NCI-H1930 (cell line): ENCODE measurements at regions not wholly inside any gene's neighbourhood (a gene's known extent, or its start where the extent isn't known, plus 50 kb on each side); places are given as distances from the start of the nearest gene placed in this dataset.

Experiments
- DNase-seq, 2 experiments: peaks; one replicate each; lab custom pipeline; 2025; lab: John Stamatoyannopoulos, UW

DNA sequence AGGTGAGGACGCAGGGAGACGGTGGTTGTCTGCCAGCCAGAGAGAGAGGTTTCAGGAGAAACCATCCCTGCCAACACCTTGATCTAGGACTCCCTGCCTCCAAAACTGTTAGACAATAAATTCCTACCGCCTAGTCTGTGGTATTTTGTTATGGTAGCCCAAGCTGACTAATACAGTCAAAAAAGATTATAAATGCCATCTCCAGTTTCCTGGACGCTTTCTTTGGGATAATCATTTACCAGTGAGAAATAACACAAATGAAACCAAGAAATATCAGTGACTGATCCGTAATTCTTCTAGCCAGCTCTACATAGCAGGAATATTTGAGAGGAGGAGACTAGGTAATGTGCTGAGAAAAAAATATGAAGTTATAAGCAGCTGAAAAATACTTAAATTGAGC lies 707.8 kb upstream of the LMCD1 start:
- DNase-seq = no peak

DNA sequence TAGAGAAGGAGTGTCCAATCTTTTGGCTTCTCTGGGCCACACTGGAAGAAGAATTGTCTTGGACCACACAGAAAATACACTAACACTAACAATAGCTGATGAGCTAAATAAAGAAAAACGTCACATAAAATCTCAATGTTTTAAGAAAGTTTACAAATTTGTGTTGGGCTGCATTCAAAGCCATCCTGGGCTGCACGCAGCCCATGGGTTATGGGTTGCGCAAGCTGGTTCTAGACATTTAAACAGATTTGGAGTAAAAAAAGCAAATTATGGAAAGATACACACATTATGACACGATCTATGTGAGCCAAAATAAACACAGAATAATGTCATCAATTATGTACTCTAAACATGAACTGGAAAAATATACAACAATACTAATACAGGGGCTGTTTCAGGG lies 703.3 kb upstream of the LMCD1 start:
- no peak for DNase-seq

- no peak for DNase-seq
These were observed 701.4 kb upstream of the LMCD1 start for GRCh38 chr3:7800006-7800780.

DNA sequence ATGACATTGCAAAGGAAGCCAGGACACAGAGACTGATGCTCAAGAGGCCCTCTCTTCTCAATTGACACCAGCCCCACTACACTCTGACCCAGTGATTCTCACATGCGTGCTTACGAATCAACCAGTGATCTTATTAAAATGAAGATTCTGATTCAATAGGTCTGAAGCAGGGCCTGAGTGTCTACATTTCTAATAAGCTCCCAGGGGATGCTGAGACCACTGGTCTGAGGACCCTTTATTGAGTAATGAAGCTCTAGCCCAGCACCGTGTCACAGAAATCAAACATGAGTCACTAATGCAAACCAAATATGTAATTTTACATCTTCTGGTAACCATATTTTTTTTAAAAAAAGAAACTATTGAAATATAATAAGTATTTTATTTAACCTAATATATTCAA lies 689.1 kb upstream of the LMCD1 start:
- no peak for DNase-seq

DNA sequence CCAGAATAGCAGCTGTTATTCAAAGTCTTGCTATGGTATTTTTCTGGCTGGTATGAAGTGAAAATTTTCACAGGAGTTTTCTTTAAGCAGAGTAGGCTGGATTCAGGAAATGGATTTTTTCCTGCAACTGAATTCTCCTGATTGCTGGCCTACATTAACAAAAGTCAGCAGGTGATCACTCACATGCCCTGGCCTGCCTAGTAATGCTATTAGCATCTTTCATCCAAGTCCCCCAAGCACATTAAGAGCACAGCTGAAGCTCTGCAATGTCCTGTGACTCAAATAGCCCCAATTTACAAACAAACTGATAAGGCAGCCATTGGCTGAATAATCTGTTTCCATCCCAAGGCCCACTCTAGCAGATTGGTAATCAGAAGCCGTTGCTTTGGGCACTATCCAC lies 688.3 kb upstream of the LMCD1 start:
- no peak for DNase-seq

DNA sequence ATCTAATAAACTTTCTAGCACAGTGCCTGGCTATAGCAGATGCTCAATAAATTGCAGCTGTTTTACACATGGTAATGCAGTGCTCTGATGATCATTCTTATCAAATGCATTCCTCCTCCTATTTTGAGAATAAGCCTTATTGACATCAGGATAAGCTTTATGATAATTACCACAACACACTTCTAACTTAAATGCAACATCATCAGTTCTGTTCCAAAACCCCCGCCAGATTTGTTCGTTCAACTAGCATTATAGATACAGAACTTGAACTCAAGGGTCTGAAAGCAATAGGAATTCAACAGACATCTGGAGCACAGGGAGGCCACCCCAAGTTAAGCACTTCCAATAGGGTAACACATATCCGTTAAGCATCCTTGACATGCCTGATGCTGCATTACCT lies 684.4 kb upstream of the LMCD1 start:
- no peak for DNase-seq

GRCh38 chr3:7820969-7821368 lies 680.7 kb upstream of the LMCD1 start:
- DNase-seq = no peak

GRCh38 chr3:7821858-7822257 lies 679.8 kb upstream of the LMCD1 start:
- DNase-seq = no peak

GRCh38 chr3:7841451-7841850 lies 660.2 kb upstream of the LMCD1 start:
- no peak for DNase-seq

- no peak for DNase-seq
These were observed 658.2 kb upstream of the LMCD1 start for GRCh38 chr3:7843441-7843840.

- no peak for DNase-seq
These were observed 654.6 kb upstream of the LMCD1 start for GRCh38 chr3:7847021-7847420.

GRCh38 chr3:7847521-7847920 lies 654.1 kb upstream of the LMCD1 start:
- DNase-seq = no peak

DNA sequence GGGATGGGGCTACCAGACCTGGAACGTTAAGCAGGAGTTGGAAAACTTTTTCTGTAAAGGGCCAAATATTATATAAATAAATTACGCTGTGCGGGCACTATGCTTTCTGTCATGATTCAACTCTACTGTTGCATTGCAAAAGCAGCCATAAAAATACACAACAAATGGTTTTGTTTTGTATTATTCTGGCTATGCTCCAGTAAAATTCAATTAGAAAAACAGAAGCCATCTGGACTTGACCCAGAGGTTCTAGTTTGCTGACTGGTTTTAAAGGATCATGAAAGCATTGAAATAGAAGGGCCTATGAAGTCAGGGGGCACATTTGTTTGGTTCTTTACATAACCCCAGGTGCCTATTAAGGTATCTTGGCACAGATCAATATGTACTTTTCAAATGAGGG lies 647.4 kb upstream of the LMCD1 start:
- no peak for DNase-seq

GRCh38 chr3:7854721-7855120 lies 646.9 kb upstream of the LMCD1 start:
- DNase-seq = no peak

- DNase-seq = no peak
These were observed 636.0 kb upstream of the LMCD1 start for GRCh38 chr3:7865611-7866010.

DNA sequence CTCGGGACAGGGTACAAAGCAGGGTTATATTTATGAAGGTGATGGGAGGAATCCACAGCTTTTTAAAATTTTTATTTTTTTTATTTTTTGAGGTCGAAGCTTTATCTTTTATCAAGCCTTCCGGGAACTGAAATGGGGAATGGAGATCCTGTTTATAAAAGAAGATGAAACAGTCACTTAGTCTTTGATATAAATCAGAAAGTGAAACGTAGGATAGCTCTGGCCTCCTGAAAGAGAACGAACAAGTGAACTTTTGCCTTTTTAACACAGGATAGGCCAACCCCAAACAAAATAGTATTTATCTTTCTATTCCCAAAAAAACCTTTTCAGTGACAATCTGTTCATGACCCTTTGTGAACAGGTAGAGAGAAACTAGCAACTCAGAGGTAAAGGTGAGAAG lies 634.0 kb upstream of the LMCD1 start:
- DNase-seq = no peak

DNA sequence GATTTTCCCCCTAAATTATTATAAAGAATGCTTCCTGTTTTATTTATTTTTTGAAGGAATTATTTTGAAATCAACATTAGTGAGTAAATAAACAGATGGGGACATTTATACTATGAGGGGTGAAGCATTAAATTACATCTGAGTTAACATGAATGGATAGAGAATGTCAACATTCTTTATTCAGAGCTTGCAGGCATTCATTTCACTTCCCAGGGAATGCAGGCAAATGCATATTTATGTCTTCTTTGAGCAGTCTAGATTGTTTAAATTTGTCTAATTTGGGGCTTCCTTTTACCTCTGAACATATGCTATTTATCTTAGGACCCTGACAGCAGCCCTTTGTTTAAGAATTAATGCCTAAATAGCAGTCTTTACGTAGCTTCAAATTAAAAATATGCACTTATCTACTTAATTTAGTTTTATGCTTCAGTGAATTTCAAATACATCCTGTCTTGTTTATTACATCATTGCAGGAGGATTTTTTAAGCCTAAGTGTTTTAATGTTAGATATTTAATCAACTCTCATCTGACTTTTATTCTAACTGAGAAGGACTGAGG lies 630.5 kb upstream of the LMCD1 start:
- no peak for DNase-seq

- DNase-seq = no peak
These were observed 627.5 kb upstream of the LMCD1 start for GRCh38 chr3:7874116-7874515.

DNA sequence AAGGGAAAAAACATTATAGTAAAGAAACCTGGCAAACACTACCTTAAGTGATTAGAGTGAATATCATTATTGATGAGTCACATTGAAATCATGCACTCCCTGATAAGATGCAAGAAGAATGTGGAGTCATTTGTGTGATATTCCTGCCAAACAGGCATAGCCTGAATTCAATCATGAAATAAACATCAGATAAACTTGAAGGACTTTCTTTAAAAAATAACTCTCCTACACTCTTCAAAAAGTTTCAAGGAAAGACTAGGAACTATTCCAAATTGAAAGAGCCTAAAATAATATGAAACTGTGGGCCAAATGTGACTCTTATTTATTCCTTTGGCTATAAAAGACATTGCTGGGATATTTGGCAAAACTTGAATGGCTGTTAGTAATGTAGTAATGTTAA lies 625.7 kb upstream of the LMCD1 start:
- no peak for DNase-seq

- no peak for DNase-seq
These were observed 624.8 kb upstream of the LMCD1 start for GRCh38 chr3:7876741-7877297.

DNA sequence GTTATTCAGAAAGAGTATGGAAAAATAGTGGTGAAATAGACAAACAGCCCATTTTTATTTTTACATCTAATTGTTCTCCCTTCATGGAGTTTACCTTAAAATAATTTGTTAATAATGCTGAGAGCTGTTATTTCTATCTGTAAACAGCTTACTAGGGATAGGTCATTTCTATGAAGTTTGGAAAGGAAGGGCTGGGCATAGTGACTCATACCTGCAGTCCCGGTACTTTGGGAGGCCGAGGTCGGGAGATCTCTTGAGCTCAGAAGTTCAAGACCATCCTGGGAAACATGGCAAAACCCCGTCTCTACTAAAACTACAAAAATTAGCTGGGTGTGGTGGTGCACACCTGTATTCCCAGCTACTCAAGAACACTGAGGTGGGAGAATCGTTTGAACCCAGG lies 624.3 kb upstream of the LMCD1 start:
- no peak for DNase-seq

DNA sequence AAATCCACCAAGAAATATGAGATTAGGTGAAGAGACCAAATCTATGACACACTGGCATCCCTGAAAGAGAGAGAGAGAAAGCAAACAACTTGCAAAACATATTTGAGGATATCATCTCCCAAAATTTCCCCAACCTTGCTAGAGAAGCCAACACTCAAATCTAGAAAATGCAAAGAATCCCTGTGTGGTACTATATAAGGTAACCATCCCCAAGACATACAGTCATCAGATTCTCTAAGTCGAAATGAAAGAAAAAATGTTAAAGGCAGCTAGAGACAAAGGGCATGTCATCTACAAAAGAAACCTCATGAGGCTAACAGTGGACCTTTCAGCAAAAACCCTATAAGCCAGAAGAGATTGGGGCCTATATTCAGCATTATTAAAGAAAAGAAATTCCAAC lies 622.1 kb upstream of the LMCD1 start:
- no peak for DNase-seq

DNA sequence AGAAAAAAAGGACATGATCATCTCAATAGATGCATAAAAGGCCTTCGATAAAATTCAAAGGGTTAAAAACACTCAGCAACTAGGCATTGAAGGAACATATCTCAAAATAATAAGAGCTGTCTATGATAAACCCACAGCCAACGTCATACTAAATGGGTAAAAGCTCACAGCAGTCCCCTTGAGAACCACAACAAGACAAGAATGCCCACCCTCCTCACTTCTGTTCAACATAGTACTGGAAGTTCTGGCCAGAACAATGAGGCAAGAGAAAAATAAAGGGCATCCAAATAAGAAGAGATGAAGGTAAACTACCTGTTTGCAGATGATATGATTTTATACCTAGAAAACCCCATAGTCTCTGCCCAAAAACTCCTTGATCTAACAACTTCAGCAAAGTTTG lies 619.7 kb upstream of the LMCD1 start:
- no peak for DNase-seq

DNA sequence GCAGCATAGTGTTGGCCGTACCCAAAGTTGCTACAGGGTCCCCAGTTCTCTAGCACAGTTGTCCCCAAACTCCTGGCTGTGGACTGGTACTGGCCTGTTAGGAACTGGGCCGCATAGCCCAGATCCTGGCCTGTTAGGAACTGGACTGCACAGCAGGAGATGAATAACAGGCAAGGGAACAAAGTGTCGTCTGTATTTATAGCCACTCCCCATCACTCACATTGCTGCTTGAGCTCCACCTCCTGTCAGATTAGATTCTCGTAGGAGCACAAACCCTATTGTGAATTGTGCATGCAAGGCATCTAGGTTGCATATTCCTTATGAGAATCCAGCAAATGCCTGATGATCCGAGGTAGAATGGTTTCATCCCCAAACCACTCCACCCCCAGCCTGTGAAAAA lies 604.0 kb upstream of the LMCD1 start:
- DNase-seq = no peak
